GM12874 (cell line): ENCODE measurements at regions not wholly inside any gene's neighbourhood (a gene's known extent, or its start where the extent isn't known, plus 50 kb on each side); places are given as distances from the start of the nearest gene placed in this dataset.

Experiments used
- TF ChIP-seq, protein P1 (sequence below): IDR thresholded peaks from 2 replicates; pipeline ENCODE4 v1.5.1; 2011; ENCODE audit warnings: low read depth, mild to moderate bottlenecking, control low read depth, low read length, moderate library complexity; ENCODE audit not compliant: insufficient read depth

DNA sequence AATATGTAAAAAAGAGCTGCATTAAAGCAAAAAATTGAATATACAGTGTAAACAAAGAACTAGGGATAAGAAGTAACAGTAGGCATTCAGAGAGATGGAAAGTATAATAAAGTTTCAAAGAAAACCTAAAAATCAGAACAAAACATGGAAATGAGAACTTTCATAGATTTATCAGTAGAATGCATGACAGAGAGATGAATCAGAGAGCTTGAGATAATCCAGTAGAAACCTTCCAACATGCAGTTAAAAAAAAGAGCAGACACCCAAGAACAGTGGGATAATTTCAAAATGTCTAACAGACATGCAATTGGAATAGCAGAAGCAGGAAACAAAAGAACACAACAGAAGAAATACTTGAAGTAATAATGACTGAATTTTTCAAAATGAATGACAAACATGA, 1384.2 kb downstream of the CDH11 start:
- TF ChIP-seq, protein P1, sequence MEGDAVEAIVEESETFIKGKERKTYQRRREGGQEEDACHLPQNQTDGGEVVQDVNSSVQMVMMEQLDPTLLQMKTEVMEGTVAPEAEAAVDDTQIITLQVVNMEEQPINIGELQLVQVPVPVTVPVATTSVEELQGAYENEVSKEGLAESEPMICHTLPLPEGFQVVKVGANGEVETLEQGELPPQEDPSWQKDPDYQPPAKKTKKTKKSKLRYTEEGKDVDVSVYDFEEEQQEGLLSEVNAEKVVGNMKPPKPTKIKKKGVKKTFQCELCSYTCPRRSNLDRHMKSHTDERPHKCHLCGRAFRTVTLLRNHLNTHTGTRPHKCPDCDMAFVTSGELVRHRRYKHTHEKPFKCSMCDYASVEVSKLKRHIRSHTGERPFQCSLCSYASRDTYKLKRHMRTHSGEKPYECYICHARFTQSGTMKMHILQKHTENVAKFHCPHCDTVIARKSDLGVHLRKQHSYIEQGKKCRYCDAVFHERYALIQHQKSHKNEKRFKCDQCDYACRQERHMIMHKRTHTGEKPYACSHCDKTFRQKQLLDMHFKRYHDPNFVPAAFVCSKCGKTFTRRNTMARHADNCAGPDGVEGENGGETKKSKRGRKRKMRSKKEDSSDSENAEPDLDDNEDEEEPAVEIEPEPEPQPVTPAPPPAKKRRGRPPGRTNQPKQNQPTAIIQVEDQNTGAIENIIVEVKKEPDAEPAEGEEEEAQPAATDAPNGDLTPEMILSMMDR = no peak

DNA sequence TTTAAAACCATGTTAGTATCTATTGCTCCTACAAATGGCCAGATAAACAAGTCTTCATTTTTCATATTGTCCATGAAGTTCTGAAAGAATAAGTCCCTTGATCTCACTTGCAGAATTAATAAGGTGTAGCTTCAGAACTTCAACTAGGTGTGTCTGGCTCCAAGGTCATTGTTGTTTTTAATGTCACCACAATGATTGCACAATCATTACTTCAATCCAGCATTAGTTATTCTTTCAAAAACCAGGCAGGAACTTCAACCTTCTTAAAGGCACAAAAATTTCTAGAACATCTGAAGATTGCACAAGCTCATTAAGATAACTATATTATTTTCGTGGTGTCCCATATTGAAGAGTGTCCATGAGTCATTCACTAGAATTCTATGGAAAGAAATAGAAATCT, 1386.4 kb downstream of the CDH11 start:
- TF ChIP-seq, protein P1 = no peak

DNA sequence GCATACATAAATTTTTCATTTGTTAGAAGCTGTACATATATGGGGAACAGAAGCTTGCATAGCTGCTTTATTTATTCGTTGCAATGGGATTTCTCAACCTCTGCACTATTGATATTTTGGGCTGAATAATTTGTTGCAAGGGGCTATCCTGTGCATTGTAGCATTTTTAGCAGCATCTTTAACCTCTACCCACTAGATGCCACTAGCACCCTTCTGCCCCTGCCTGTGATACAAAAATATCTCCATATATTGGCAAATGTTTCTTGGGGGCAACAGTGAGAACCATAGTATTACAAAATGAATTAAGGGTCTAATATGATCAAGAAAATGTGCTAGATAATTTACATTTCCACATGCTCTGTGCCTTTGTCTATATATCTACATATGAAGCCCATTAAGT, 1401.0 kb downstream of the CDH11 start:
- TF ChIP-seq, protein P1 = no peak

DNA sequence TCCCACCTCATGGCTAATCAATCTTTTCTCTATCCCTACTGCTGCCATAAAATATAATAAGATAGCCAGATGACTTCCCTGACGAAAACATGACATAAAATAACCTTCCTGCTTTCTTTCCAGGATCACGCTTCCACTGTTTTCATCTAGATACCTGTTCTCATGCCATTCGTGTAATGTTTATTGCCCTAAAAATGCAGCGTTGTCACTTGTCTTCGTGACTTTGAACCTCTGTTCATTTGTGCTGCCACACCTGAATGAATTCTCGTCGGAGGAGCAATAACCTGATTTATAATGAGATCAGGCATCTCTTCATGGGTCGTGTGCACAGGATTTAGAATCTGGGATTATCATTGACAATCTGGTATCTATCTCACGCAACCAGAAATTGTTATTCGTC, 1401.9 kb downstream of the CDH11 start:
- TF ChIP-seq, protein P1 = no peak

DNA sequence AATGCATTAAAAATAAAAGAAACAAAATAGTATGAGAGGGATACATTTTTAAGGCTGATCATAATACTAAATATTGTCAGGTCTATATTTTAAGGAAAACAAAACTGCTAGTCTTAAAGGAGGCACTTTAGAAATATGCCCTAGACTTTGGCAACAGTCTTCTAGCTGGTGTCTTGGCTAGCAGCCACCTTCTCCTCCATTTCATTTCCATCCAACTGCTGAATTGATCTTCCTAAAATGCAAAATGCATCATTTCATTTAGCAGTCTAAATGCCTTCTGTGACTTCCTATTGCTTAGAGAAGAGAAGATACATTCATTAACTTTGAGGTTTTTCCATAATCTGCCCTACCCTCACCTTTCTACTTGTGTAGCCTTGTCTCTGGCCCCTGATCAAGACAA, 1404.1 kb downstream of the CDH11 start:
- TF ChIP-seq, protein P1 = no peak

DNA sequence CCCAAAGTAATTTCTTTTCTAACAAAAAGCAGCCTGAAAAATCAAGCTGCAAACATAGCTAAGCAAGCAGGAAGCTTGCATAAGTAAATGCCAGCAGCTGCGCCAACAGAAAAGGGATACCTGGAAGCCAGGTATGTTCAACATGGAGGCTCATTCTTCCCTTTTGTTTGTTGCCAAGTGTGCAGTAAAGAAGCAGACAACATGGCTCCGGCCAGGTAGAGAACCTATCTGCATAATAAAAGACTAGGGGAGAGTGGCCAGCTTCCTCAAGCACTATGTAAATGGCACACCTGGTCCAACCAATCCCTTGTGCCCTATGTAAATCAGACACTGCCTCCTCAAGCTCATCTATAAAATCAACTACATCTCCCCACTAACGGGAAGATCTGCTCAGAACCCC, 1407.0 kb downstream of the CDH11 start:
- TF ChIP-seq, protein P1 = no peak

DNA sequence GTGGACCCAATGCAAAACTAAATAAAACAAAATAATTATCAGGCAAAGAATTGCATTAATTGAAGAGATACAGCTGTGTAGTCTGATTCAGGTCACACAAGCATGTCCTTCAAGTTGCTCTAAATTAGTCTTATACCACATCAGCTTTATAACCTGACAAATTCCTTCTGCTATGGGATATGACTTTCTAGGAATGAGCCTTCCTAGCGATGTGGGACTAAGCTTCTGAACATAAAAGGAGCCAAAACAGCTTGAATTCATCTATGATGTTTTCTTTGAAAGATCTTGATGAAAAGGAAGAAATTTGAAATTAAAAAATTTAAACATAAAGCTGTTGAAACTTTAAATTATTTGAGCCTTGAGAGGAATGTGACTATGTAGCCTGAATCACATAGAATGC, 1409.1 kb downstream of the CDH11 start:
- TF ChIP-seq, protein P1 = no peak

DNA sequence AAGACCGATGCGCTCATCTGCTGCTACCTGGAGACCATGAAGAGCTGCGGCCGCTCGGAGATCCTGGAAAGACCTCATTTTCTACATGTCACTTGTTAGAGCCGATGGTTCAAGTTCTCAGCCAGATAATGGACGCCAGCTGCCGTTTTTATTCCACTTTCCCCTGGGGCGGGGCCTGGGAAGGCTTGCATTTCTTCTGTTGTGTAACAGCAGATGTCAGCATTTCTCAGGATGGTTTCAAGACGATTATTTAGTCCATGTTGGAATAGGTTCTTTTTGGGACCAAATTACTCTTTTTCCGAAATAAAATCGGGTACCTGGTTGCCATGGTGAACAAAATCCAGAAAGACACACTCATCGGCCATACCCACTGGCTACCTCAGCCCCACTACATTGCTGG, 1418.3 kb downstream of the CDH11 start:
- TF ChIP-seq, protein P1 = no peak
